ENCODE measurements at regions not wholly inside any gene's neighbourhood (a gene's known extent, or its start where the extent isn't known, plus 50 kb on each side); places are given as distances from the start of the nearest gene placed in this dataset.
A peak's percentile ranks its signal among the peaks of the same experiment; 100 is the strongest.

- TF ChIP-seq EP300 (IDR thresholded peaks at IDR 0.05) (no peak), POLR2A (IDR thresholded peaks at IDR 0.05) (no peak), POLR2AphosphoS5 (IDR thresholded peaks at IDR 0.05) (no peak), CTCF (IDR thresholded peaks at IDR 0.05) (no peak)
- DNase-seq (ENCODE audit: low spot score in 2 of 2), result no peak
- WGBS, result 78% methylated on average over 3 of the region's 3 CpGs
- Histone ChIP-seq H3K27ac (no peak overlapping the region), H3K4me3 (no peak overlapping the region), H3K4me1 (no peaks in the 10 kb centered on the region), H3K9me3 (no peaks in the 10 kb centered on the region), H3K36me3 (no peaks in the 10 kb centered on the region), H3K27me3 (no peaks in the 10 kb centered on the region)
These were observed 86.2 kb downstream of the TSPAN8 start for GRCh38 chr12:71071536-71072097.

- Histone ChIP-seq H3K36me3 (no peaks in the 10 kb centered on the region), H3K27ac (no peak overlapping the region), H3K9me3 (no peaks in the 10 kb centered on the region), H3K4me3 (no peak overlapping the region), H3K27me3 (no peaks in the 10 kb centered on the region), H3K4me1 (no peaks in the 10 kb centered on the region)
- 82% methylated on average over 3 of the region's 3 CpGs for WGBS
- TF ChIP-seq CTCF (IDR thresholded peaks at IDR 0.05), result no peak
- no peak for TF ChIP-seq EP300 (IDR thresholded peaks at IDR 0.05)
- TF ChIP-seq POLR2A (IDR thresholded peaks at IDR 0.05), result no peak
- TF ChIP-seq POLR2AphosphoS5 (IDR thresholded peaks at IDR 0.05), result no peak
- DNase-seq (ENCODE audit: low spot score in 2 of 2), result no peak
These were observed 87.2 kb downstream of the TSPAN8 start for GRCh38 chr12:71070416-71071128.

- Histone ChIP-seq H3K27me3 (no peaks in the 10 kb centered on the region), H3K27ac (peak overlapping the region; percentile 1), H3K36me3 (no peaks in the 10 kb centered on the region), H3K4me1 (no peaks in the 10 kb centered on the region), H3K4me3 (no peak overlapping the region), H3K9me3 (no peaks in the 10 kb centered on the region)
- DNase-seq (ENCODE audit: low spot score in 2 of 2), result no peak
- TF ChIP-seq CTCF (IDR thresholded peaks at IDR 0.05) (no peak), POLR2A (IDR thresholded peaks at IDR 0.05) (no peak), EP300 (IDR thresholded peaks at IDR 0.05) (no peak), POLR2AphosphoS5 (IDR thresholded peaks at IDR 0.05) (no peak)
- 70% methylated on average over 2 of the region's 2 CpGs for WGBS
These were observed 88.5 kb downstream of the TSPAN8 start for GRCh38 chr12:71069311-71069710.

GRCh38 chr12:71063087-71063486 lies 94.7 kb downstream of the TSPAN8 start:
- Histone ChIP-seq H3K9me3 (no peaks in the 10 kb centered on the region), H3K4me3 (no peak overlapping the region), H3K27ac (no peak overlapping the region), H3K36me3 (no peaks in the 10 kb centered on the region), H3K4me1 (no peaks in the 10 kb centered on the region), H3K27me3 (no peaks in the 10 kb centered on the region)
- WGBS, result 60% methylated on average over 7 of the region's 7 CpGs
- TF ChIP-seq POLR2AphosphoS5 (IDR thresholded peaks at IDR 0.05) (no peak), POLR2A (IDR thresholded peaks at IDR 0.05) (no peak), CTCF (IDR thresholded peaks at IDR 0.05) (no peak), EP300 (IDR thresholded peaks at IDR 0.05) (no peak)
- no peak for DNase-seq (ENCODE audit: low spot score in 2 of 2)

- no peak for DNase-seq (ENCODE audit: low spot score in 2 of 2)
- Histone ChIP-seq H3K27ac (no peak overlapping the region), H3K27me3 (no peaks in the 10 kb centered on the region), H3K36me3 (no peaks in the 10 kb centered on the region), H3K9me3 (no peaks in the 10 kb centered on the region), H3K4me3 (no peak overlapping the region), H3K4me1 (no peaks in the 10 kb centered on the region)
- no peak for TF ChIP-seq EP300 (IDR thresholded peaks at IDR 0.05)
- TF ChIP-seq POLR2AphosphoS5 (IDR thresholded peaks at IDR 0.05), result no peak
- TF ChIP-seq POLR2A (IDR thresholded peaks at IDR 0.05), result no peak
- TF ChIP-seq CTCF (IDR thresholded peaks at IDR 0.05), result no peak
- 97% methylated on average over 1 of the region's 1 CpG for WGBS
These were observed 96.3 kb downstream of the TSPAN8 start for GRCh38 chr12:71061451-71061850.

All from suprapubic skin (tissue), 4 donors.